Liver (tissue), 3 donors: ENCODE measurements at regions not wholly inside any gene's neighbourhood (a gene's known extent, or its start where the extent isn't known, plus 50 kb on each side); places are given as distances from the start of the nearest gene placed in this dataset.

ENCODE experiments used
- CTCF ChIP-seq: fragments of 150-350 bp; IDR thresholded peaks from 2 replicates; pipeline ENCODE4 v1.5.1; 2017; ENCODE audit warnings: improper control_type of control experiment, low read depth, low read length; ENCODE audit not compliant: missing input control
- FOXA1 ChIP-seq: IDR thresholded peaks from 2 replicates; pipeline ENCODE4 v1.6.1; 2016; ENCODE audit warnings: antibody characterized with exemption
- SP1 ChIP-seq: IDR thresholded peaks from 2 replicates; pipeline ENCODE4 v1.6.1; 2018; ENCODE audit warnings: antibody characterized with exemption, mild to moderate bottlenecking
- TAF1 ChIP-seq: conservative IDR thresholded peaks from 2 replicates; pipeline ENCODE4 v1.6.1; 2016; ENCODE audit warnings: antibody characterized with exemption, mild to moderate bottlenecking
- TF ChIP-seq, protein P1 (sequence below): IDR thresholded peaks from 2 replicates; pipeline ENCODE4 v1.6.1; 2016; ENCODE audit warnings: antibody characterized with exemption
- donor health status: healthy.
- donor health status: healthy.

DNA sequence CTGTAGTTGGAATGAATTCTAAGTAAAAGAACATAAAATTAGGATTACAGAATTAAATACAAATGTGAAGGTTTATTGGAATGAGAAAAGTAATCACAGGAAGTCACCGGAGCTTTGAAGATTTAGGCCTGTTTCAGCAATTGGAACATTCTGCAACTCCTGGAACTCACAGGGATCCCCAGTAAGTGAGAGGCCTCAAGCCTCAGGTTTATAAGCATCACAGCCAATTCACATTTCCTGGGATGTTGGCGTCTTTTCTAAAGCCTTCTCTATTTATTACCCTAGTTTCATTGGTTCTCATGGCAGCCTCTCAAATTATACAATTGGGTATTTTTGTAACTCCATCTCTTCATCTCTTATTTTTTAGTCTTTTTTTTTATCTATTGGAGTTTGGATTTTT lies 90.4 kb upstream of the HIVEP1 start:
- TF ChIP-seq, protein P1, sequence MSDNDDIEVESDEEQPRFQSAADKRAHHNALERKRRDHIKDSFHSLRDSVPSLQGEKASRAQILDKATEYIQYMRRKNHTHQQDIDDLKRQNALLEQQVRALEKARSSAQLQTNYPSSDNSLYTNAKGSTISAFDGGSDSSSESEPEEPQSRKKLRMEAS, result no peak
- TF ChIP-seq CTCF (no peak), TAF1 (no peak), FOXA1 (no peak), SP1 (no peak)
